ENCODE measurements at regions not wholly inside any gene's neighbourhood (a gene's known extent, or its start where the extent isn't known, plus 50 kb on each side); places are given as distances from the start of the nearest gene placed in this dataset.

DNA sequence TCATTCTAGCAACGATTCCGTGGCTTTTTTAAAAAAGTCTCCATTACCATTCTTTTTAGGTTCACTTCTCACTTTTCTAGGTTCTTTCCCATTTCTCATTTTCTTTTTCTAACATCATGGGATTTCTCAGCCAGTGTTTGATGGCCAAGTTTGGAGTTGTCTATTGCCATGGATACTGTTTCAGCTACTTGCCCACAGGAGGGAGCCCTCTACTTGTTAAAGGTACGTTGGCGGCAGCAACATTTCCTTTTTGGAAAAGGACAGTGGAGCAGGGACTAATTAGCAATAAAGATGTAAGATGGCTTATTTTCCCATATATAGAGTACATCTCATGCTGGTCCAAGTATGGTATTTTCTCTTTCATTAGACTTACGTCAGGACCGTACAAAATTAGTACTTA lies 2257.5 kb upstream of the C9orf72 start:
- Histone ChIP-seq H4K5ac (ENCODE audit: insufficient read length, low read depth, low read length) (no peak overlapping the region), H3K79me1 (ENCODE audit: low read depth, low read length) (no peaks in the 10 kb centered on the region), H2BK15ac (ENCODE audit: low read length) (no peak overlapping the region), H3K23me2 (ENCODE audit: low read depth, low read length) (no peaks in the 10 kb centered on the region; the same call in 1 of the 2 replicates), H2BK5ac (ENCODE audit: low read depth, low read length) (no peak overlapping the region), H3K9me3 (ENCODE audit: insufficient read depth in 2 of 2, low read depth in 1 of 2, low read length in 1 of 2) (peaks cover 21 to 23% of the 10 kb centered on the region in 2 experiments), H3K27me3 (replicated peaks in 1 of 4; ENCODE audit: control insufficient read depth in 3 of 4, extremely low read depth in 1 of 4, insufficient read depth in 3 of 4, low read length in 3 of 4) (no peaks in the 10 kb centered on the region), H2AFZ (ENCODE audit: low read length) (no peak overlapping the region), H3K4me3 (ENCODE audit: extremely low read depth in 1 of 4, insufficient read depth in 2 of 4, low read depth in 3 of 4, low read length in 4 of 4) (no peak overlapping the region), H4K91ac (replicated peaks; ENCODE audit: insufficient read length, low read length) (no peak overlapping the region), H3K14ac (ENCODE audit: insufficient read length) (no peak overlapping the region), H3K18ac (ENCODE audit: extremely low read depth, low read length) (no peak overlapping the region), H3K79me2 (ENCODE audit: control insufficient read depth in 1 of 2, insufficient read depth in 2 of 2, low read length in 2 of 2) (no peaks in the 10 kb centered on the region), H2BK12ac (ENCODE audit: low read depth, low read length) (no peak overlapping the region), H4K20me1 (replicated peaks in 1 of 2; ENCODE audit: control insufficient read depth in 1 of 2, insufficient read depth in 2 of 2, low read length in 2 of 2) (no peaks in the 10 kb centered on the region), H2BK120ac (replicated peaks; ENCODE audit: low read depth, low read length) (no peak overlapping the region), H3K4ac (replicated peaks; ENCODE audit: insufficient read length, low read depth, low read length) (no peak overlapping the region), H3K27ac (ENCODE audit: low read depth, low read length) (no peak overlapping the region), H4K8ac (ENCODE audit: extremely low read depth, insufficient read depth, low read length) (no peak overlapping the region), H2BK20ac (ENCODE audit: low read length) (no peak overlapping the region), H3K23ac (ENCODE audit: insufficient read length) (no peak overlapping the region), H3K9ac (replicated peaks in 1 of 4; ENCODE audit: extremely low read depth in 1 of 4, low read depth in 3 of 4, low read length in 3 of 4) (no peak overlapping the region), H3K4me1 (replicated peaks in 1 of 4; ENCODE audit: control insufficient read depth in 3 of 4, insufficient read depth in 4 of 4, low read length in 3 of 4) (peaks cover 0 to 2% (median 0%) of the 10 kb centered on the region in 4 experiments; a peak in 1 of 7 replicates), H3K36me3 (ENCODE audit: control insufficient read depth in 2 of 4, insufficient read depth in 4 of 4, low read length in 3 of 4) (peaks cover 0 to 4% (median 2%) of the 10 kb centered on the region in 4 experiments; a peak in 3 of 8 replicates), H3K56ac (replicated peaks; ENCODE audit: insufficient read length, low read depth, low read length) (no peak overlapping the region), H3K4me2 (ENCODE audit: insufficient read depth in 1 of 2, low read depth in 2 of 2, low read length in 2 of 2) (no peak overlapping the region), H2AK5ac (ENCODE audit: low read depth, low read length) (no peak overlapping the region)
- FAIRE-seq (peak; percentile 72), DNase-seq (ENCODE audit: low read depth in 1 of 2, low spot score in 2 of 2) (no peak)
- ChIA-PET POLR2A (ENCODE audit: partially characterized antibody) (no interaction called here), CTCF (ENCODE audit: partially characterized antibody) (interaction anchor here (0.7 kb wide), 1 partner anchor 24 kb away, joined by 3 read pairs; no protein-coding TSS in a partner anchor)
- 45% methylated on average over 6 of the region's 6 CpGs; no CpG with 5 or more reads in 1 of the 2 experiments for WGBS, 2 experiments (ENCODE audit: extremely low coverage in 1 of 2, insufficient coverage in 1 of 2, insufficient read length in 1 of 2, insufficient replicate concordance in 2 of 2, low coverage in 1 of 2, low lambda C conversion rate in 2 of 2, missing lambda C conversion rate in 1 of 2)
- TF ChIP-seq TBP (IDR thresholded peaks at IDR 0.05; ENCODE audit: low read depth, low read length) (no peak), POLR2AphosphoS5 (IDR thresholded peaks at IDR 0.05; ENCODE audit: low read depth, low read length) (no peak), HDAC6 (IDR thresholded peaks at IDR 0.05; ENCODE audit: low read depth, low read length) (no peak), RAD21 (IDR thresholded peaks at IDR 0.05 in 1 of 2, conservative IDR thresholded peaks at IDR 0.05 in 1 of 2; ENCODE audit: low read depth in 2 of 2, low read length in 2 of 2) (peak; percentile 95 to 97), KDM1A (IDR thresholded peaks at IDR 0.05; ENCODE audit: borderline replicate concordance, low read length) (no peak), CTCF (IDR thresholded peaks at IDR 0.05; ENCODE audit: control extremely low read depth in 1 of 3, insufficient read depth in 1 of 3, low read depth in 1 of 3, low read length in 3 of 3) (peak; percentile 5 to 81 (median 75)), SIX5 (IDR thresholded peaks at IDR 0.05; ENCODE audit: low read depth, low read length) (no peak), EP300 (IDR thresholded peaks at IDR 0.05; ENCODE audit: borderline replicate concordance in 1 of 2, low read depth in 2 of 2, low read length in 2 of 2) (no peak), CHD1 (IDR thresholded peaks at IDR 0.05; ENCODE audit: low read depth, low read length) (no peak), CBX5 (IDR thresholded peaks at IDR 0.05; ENCODE audit: low read depth, low read length) (no peak)
